Heart left ventricle (tissue), 13 donors: ENCODE measurements at regions not wholly inside any gene's neighbourhood (a gene's known extent, or its start where the extent isn't known, plus 50 kb on each side); places are given as distances from the start of the nearest gene placed in this dataset.
"Not testable (repeated sequence)": the region's sequence is repeated elsewhere in the genome, so short reads cannot be mapped to it uniquely, and the experiment has no call there.

Experiments used
- CTCF ChIP-seq, 12 donors: fragments of 200-600 bp; sonication (generic) in 4 of 12; IDR thresholded peaks; one replicate each; pipeline versions ENCODE4 v1.5.0 to v1.8.0; 2018 to 2022; ENCODE audit warnings: antibody characterized with exemption in 12 of 12, mild to moderate bottlenecking in 5 of 12
- POLR2A ChIP-seq, 2 donors: fragments of 450-650 bp; IDR thresholded peaks; one replicate each; pipeline ENCODE4 v1.6.1; 2017; ENCODE audit warnings: antibody characterized with exemption in 2 of 2, mild to moderate bottlenecking in 2 of 2, moderate library complexity in 2 of 2
- donor health status: ischemic (EF 13 %, LVEDD 7.1; RV severe dilation, severe dysfunction).
- donor health status: DM: no; HTN: yes; CAD: no.
- donor health status: DM: no; HTN: no; CAD: no.
- donor health status: ischemic (EF 25% LVEDD 6.9; RV normal size, moderate dysfunction).
- donor health status: ischemic (EF 25% LVEDD 5.7; RV mildly dilated, moderate dysfunction).
- donor health status: ischemic (EF 35%, LVEDD 5.7; RV mildly dilated, moderate dysfunction).
- donor health status: nonischemic (EF 11% LVEDD 7.7; RV severe dilation, severe dysfunction).
- donor health status: DM: yes; HTN: yes; CAD: no.
- donor health status: PGD.
- donor health status: ischemic (EF 29% LVEDD 5.4; RV normal size, mild dysfunction).
- donor health status: nonischemic (EF 23%, LVEDD 6.1; RV moderate dilation, normal function).

- TF ChIP-seq CTCF, POLR2A (IDR thresholded peaks at IDR 0.05): not testable (repeated sequence)
Observed at GRCh38 chr9:93879662-93880407, 75.3 kb downstream of the BARX1 start.
